HG02840 (cell line): ENCODE measurements at regions not wholly inside any gene's neighbourhood (a gene's known extent, or its start where the extent isn't known, plus 50 kb on each side); places are given as distances from the start of the nearest gene placed in this dataset.
"Not testable (repeated sequence)": the region's sequence is repeated elsewhere in the genome, so short reads cannot be mapped to it uniquely, and the experiment has no call there.

Experiments used
- ATAC-seq: cut with Tn5 transposase; IDR thresholded peaks from one replicate; pipeline ENCODE4 v1.9.1; 2021; ENCODE audit warnings: mild to moderate bottlenecking, moderate library complexity, moderate number of reproducible peaks; ENCODE audit not compliant: unreplicated experiment, low FRiP score

- no peak for ATAC-seq
Measured at GRCh38 chr14:48229091-48229490, 553.7 kb upstream of the MDGA2 start.

- ATAC-seq = no peak
Measured at GRCh38 chr14:48193893-48194292, 518.5 kb upstream of the MDGA2 start.

- ATAC-seq = not testable (repeated sequence)
Measured at GRCh38 chr14:48149624-48150023, 474.2 kb upstream of the MDGA2 start.

- no peak for ATAC-seq
Measured at GRCh38 chr14:48140804-48141203, 465.4 kb upstream of the MDGA2 start.

- ATAC-seq = no peak
Measured at GRCh38 chr14:48129472-48129871, 454.1 kb upstream of the MDGA2 start.

GRCh38 chr14:48127674-48128073, 452.3 kb upstream of the MDGA2 start:
- ATAC-seq = no peak

GRCh38 chr14:48125654-48126053, 450.2 kb upstream of the MDGA2 start:
- ATAC-seq = no peak

- ATAC-seq = no peak
Measured at GRCh38 chr14:48113713-48114112, 438.3 kb upstream of the MDGA2 start.

- no peak for ATAC-seq
Measured at GRCh38 chr14:48111151-48111550, 435.7 kb upstream of the MDGA2 start.

- no peak for ATAC-seq
Measured at GRCh38 chr14:48107646-48108045, 432.2 kb upstream of the MDGA2 start.

- ATAC-seq = no peak
Measured at GRCh38 chr14:48096897-48097296, 421.5 kb upstream of the MDGA2 start.

- ATAC-seq = no peak
Measured at GRCh38 chr14:48086516-48086915, 411.1 kb upstream of the MDGA2 start.

- no peak for ATAC-seq
Measured at GRCh38 chr14:48075487-48075886, 400.1 kb upstream of the MDGA2 start.

- no peak for ATAC-seq
Measured at GRCh38 chr14:48052973-48053372, 377.6 kb upstream of the MDGA2 start.

- ATAC-seq = no peak
Measured at GRCh38 chr14:48035836-48036235, 360.4 kb upstream of the MDGA2 start.

GRCh38 chr14:48027115-48027514, 351.7 kb upstream of the MDGA2 start:
- ATAC-seq = no peak

- ATAC-seq = no peak
Measured at GRCh38 chr14:48023881-48024280, 348.5 kb upstream of the MDGA2 start.

- ATAC-seq = not testable (repeated sequence)
Measured at GRCh38 chr14:48011484-48011883, 336.1 kb upstream of the MDGA2 start.

GRCh38 chr14:48008646-48009045, 333.2 kb upstream of the MDGA2 start:
- no peak for ATAC-seq

- no peak for ATAC-seq
Measured at GRCh38 chr14:48005986-48006385, 330.6 kb upstream of the MDGA2 start.

GRCh38 chr14:47993883-47994282, 318.5 kb upstream of the MDGA2 start:
- ATAC-seq = no peak

- no peak for ATAC-seq
Measured at GRCh38 chr14:47988175-47988574, 312.8 kb upstream of the MDGA2 start.

- ATAC-seq = no peak
Measured at GRCh38 chr14:47978871-47979270, 303.5 kb upstream of the MDGA2 start.
